Heart left ventricle (tissue), 16 donors: ENCODE measurements at regions not wholly inside any gene's neighbourhood (a gene's known extent, or its start where the extent isn't known, plus 50 kb on each side); places are given as distances from the start of the nearest gene placed in this dataset.

Experiments used
- ATAC-seq, 4 donors: fragments of 200-7000 bp; cut with Tn5 transposase; one replicate each; pipeline ENCODE4 v1.9.1; 2020 to 2022; ENCODE audit warnings: moderate library complexity in 4 of 4, mild to moderate bottlenecking in 3 of 4, moderate number of reproducible peaks in 1 of 4
- DNase-seq, 5 donors: peaks; one replicate each; pipeline ENCODE4 v3.0.0-alpha.2; 2020
- H3K27ac ChIP-seq, 12 donors: fragments of 200-600 bp; sonication (generic) in 4 of 12; one replicate each; pipeline versions ENCODE4 v1.5.0 to v1.8.0; 2016 to 2022; ENCODE audit warnings: mild to moderate bottlenecking in 2 of 12
- H3K27me3 ChIP-seq, 9 donors: fragments of 200-600 bp; sonication (generic) in 2 of 9; one replicate each; pipeline versions ENCODE4 v1.5.1 to v1.8.0; 2016 to 2022; ENCODE audit warnings: mild to moderate bottlenecking in 3 of 9
- H3K36me3 ChIP-seq, 9 donors: fragments of 200-600 bp; sonication (generic) in 2 of 9; one replicate each; pipeline versions ENCODE4 v1.5.0 to v1.8.0; 2018 to 2022; ENCODE audit warnings: mild to moderate bottlenecking in 2 of 9
- H3K4me1 ChIP-seq, 12 donors: fragments of 200-600 bp; sonication (generic) in 4 of 12; one replicate each; pipeline versions ENCODE4 v1.5.0 to v1.8.0; 2016 to 2022; ENCODE audit warnings: mild to moderate bottlenecking in 3 of 12
- H3K4me3 ChIP-seq, 12 donors: fragments of 200-600 bp; sonication (generic) in 4 of 12; one replicate each; pipeline versions ENCODE4 v1.5.0 to v1.8.0; 2017 to 2022; ENCODE audit warnings: mild to moderate bottlenecking in 9 of 12, moderate library complexity in 4 of 12
- H3K9me3 ChIP-seq, 12 donors: fragments of 200-600 bp; sonication (generic) in 4 of 12; one replicate each; pipeline versions ENCODE4 v1.5.0 to v1.8.0; 2016 to 2022; ENCODE audit warnings: mild to moderate bottlenecking in 1 of 12
- CTCF ChIP-seq, 12 donors: fragments of 200-600 bp; sonication (generic) in 4 of 12; IDR thresholded peaks; one replicate each; pipeline versions ENCODE4 v1.5.0 to v1.8.0; 2018 to 2022; ENCODE audit warnings: antibody characterized with exemption in 12 of 12, mild to moderate bottlenecking in 5 of 12
- POLR2A ChIP-seq, 2 donors: fragments of 450-650 bp; IDR thresholded peaks; one replicate each; pipeline ENCODE4 v1.6.1; 2017; ENCODE audit warnings: antibody characterized with exemption in 2 of 2, mild to moderate bottlenecking in 2 of 2, moderate library complexity in 2 of 2
- WGBS, 4 donors: extraction: QIAGEN DNeasy Blood & Tissue Kit in 2 of 4; methylation state at CpG; one replicate each; pipeline versions ENCODE4 v1.1.5 to v1.1.7; 2013 to 2018; 5-methylcytosine and 5-hydroxymethylcytosine counted together
- intact Hi-C, 10 donors: fragments of 100-400 bp; cut with DNase I; formaldehyde crosslinking; loops; one replicate each; pipeline versions ENCODE4 v1.11.1 to v1.14.2; 2022
- donor health status: ischemic (EF 13 %, LVEDD 7.1; RV severe dilation, severe dysfunction).
- donor health status: healthy with polysubstance abuse.
- donor health status: DM: no; HTN: yes; CAD: no.
- donor health status: DM: no; HTN: no; CAD: no.
- donor health status: ischemic (EF 25% LVEDD 6.9; RV normal size, moderate dysfunction).
- donor health status: ischemic (EF 25% LVEDD 5.7; RV mildly dilated, moderate dysfunction).
- donor health status: healthy.
- donor health status: DM: yes; HTN: yes; CAD: no.
- donor health status: ischemic (EF 35%, LVEDD 5.7; RV mildly dilated, moderate dysfunction).
- donor health status: nonischemic (EF 11% LVEDD 7.7; RV severe dilation, severe dysfunction).
- donor health status: DM: yes; HTN: yes; CAD: no.
- donor health status: PGD.
- donor health status: ischemic (EF 29% LVEDD 5.4; RV normal size, mild dysfunction).
- donor health status: nonischemic (EF 23%, LVEDD 6.1; RV moderate dilation, normal function).

GRCh38 chr5:163645421-163646416, 140.3 kb downstream of the MAT2B start:
- ATAC-seq (no peak), DNase-seq (no peak)
- 65 to 75% (median 68%) methylated on average over 5 of the region's 5 CpGs for WGBS, 4 donors
- H3K27me3 ChIP-seq: no peaks in the 10 kb centered on the region
- no peak for TF ChIP-seq POLR2A (IDR thresholded peaks at IDR 0.05)
- no peak for TF ChIP-seq CTCF (IDR thresholded peaks at IDR 0.05)
- intact Hi-C loops: no loop called here
- H3K36me3 ChIP-seq: no peaks in the 10 kb centered on the region
- H3K4me3 ChIP-seq: no peak overlapping the region
- H3K27ac ChIP-seq: no peak overlapping the region
- H3K4me1 ChIP-seq: no peaks in the 10 kb centered on the region
- H3K9me3 ChIP-seq: peaks cover 0 to 2% (median 0%) of the 10 kb centered on the region in 12 donors

- H3K27ac ChIP-seq: no peak overlapping the region
- H3K4me1 ChIP-seq: no peaks in the 10 kb centered on the region
- WGBS, 4 donors: 75 to 85% (median 80%) methylated on average over 2 of the region's 2 CpGs
- no peak overlapping the region for H3K4me3 ChIP-seq
- no peak for TF ChIP-seq CTCF (IDR thresholded peaks at IDR 0.05)
- no peak for TF ChIP-seq POLR2A (IDR thresholded peaks at IDR 0.05)
- intact Hi-C loops: no loop called here
- H3K9me3 ChIP-seq: peaks cover 0 to 17% (median 9%) of the 10 kb centered on the region in 12 donors
- H3K36me3 ChIP-seq: no peaks in the 10 kb centered on the region
- ATAC-seq (no peak), DNase-seq (no peak)
- H3K27me3 ChIP-seq: no peaks in the 10 kb centered on the region
Observed at GRCh38 chr5:163649514-163649913, 144.1 kb downstream of the MAT2B start.

GRCh38 chr5:163653526-163653925, 148.1 kb downstream of the MAT2B start:
- DNase-seq: no peak
- Histone ChIP-seq H3K36me3 (no peaks in the 10 kb centered on the region), H3K4me3 (no peak overlapping the region), H3K9me3 (peaks cover 0 to 17% (median 9%) of the 10 kb centered on the region in 12 donors), H3K27ac (no peak overlapping the region), H3K27me3 (no peaks in the 10 kb centered on the region), H3K4me1 (no peaks in the 10 kb centered on the region)
- no peak for ATAC-seq
- TF ChIP-seq POLR2A (IDR thresholded peaks at IDR 0.05) (no peak), CTCF (IDR thresholded peaks at IDR 0.05) (no peak)
- 85 to 94% (median 91%) methylated on average over 1 of the region's 1 CpG for WGBS, 4 donors
- intact Hi-C loops: no loop called here

GRCh38 chr5:163658702-163659567, 153.5 kb downstream of the MAT2B start:
- intact Hi-C loops: no loop called here
- TF ChIP-seq POLR2A (IDR thresholded peaks at IDR 0.05) (no peak), CTCF (IDR thresholded peaks at IDR 0.05) (no peak)
- Histone ChIP-seq H3K9me3 (peaks cover 0 to 7% (median 2%) of the 10 kb centered on the region in 12 donors), H3K27ac (no peak overlapping the region), H3K4me1 (no peaks in the 10 kb centered on the region), H3K4me3 (no peak overlapping the region), H3K27me3 (no peaks in the 10 kb centered on the region), H3K36me3 (no peaks in the 10 kb centered on the region)
- WGBS, 4 donors: 74 to 83% (median 77%) methylated on average over 7 of the region's 7 CpGs
- ATAC-seq (no peak), DNase-seq (no peak)
